CD4-positive, alpha-beta memory T cell (primary cell): ENCODE measurements at regions not wholly inside any gene's neighbourhood (a gene's known extent, or its start where the extent isn't known, plus 50 kb on each side); places are given as distances from the start of the nearest gene placed in this dataset.

Experiments used
- CTCF ChIA-PET: fragments of 350-600 bp; sonication (Branson Sonifier 250); formaldehyde crosslinking; loops from one replicate; lab custom pipeline; 2021; ENCODE audit warnings: inconsistent platforms; ENCODE audit not compliant: partially characterized antibody; lab: Charles Lee
- POLR2A ChIA-PET: fragments of 350-600 bp; sonication (Branson Sonifier 250); formaldehyde crosslinking; loops from one replicate; lab custom pipeline; 2021; ENCODE audit not compliant: partially characterized antibody; lab: Charles Lee
- DNase-seq, 5 donors: peaks; one replicate each; pipeline versions ENCODE4 v3.0.0 to v3.0.0-alpha.2; 2020 to 2022; ENCODE audit warnings: mixed read lengths in 1 of 5
- H3K27ac ChIP-seq: one replicate; pipeline ENCODE4 v1.7.0; 2013; ENCODE audit warnings: low read depth, low read length
- H3K27me3 ChIP-seq: 2 replicates; pipeline ENCODE4 v1.7.0; 2013; ENCODE audit warnings: mild to moderate bottlenecking, low read length, moderate library complexity; ENCODE audit not compliant: insufficient read depth
- H3K36me3 ChIP-seq: 2 replicates; pipeline ENCODE4 v1.7.0; 2013; ENCODE audit warnings: mild to moderate bottlenecking, low read length, moderate library complexity; ENCODE audit not compliant: insufficient read depth
- H3K4me1 ChIP-seq: 2 replicates; pipeline ENCODE4 v1.7.0; 2013; ENCODE audit warnings: mild to moderate bottlenecking, low read length, moderate library complexity; ENCODE audit not compliant: insufficient read depth
- H3K4me3 ChIP-seq, 2 donors: one replicate each; pipeline ENCODE4 v1.7.0; 2013; ENCODE audit warnings: low read length in 2 of 2, mild to moderate bottlenecking in 1 of 2
- H3K9me3 ChIP-seq, 2 donors: one replicate each; pipeline ENCODE4 v1.7.0; 2013; ENCODE audit warnings: low read length in 2 of 2, control low read depth in 1 of 2; ENCODE audit not compliant: control insufficient read depth in 1 of 2
- H3K27ac Mint-ChIP-seq, 7 donors: one replicate each; pipeline ENCODE4 v1.8.0; 2020 to 2021; ENCODE audit warnings: mixed read lengths in 7 of 7, mild to moderate bottlenecking in 6 of 7, inconsistent platforms in 3 of 7, moderate library complexity in 3 of 7
- H3K27me3 Mint-ChIP-seq, 2 donors: one replicate each; pipeline ENCODE4 v1.8.0; 2020 to 2021; ENCODE audit warnings: mixed read lengths in 2 of 2
- H3K36me3 Mint-ChIP-seq, 2 donors: one replicate each; pipeline ENCODE4 v1.8.0; 2020 to 2021; ENCODE audit warnings: mixed read lengths in 2 of 2, inconsistent platforms in 1 of 2, mild to moderate bottlenecking in 1 of 2
- H3K4me1 Mint-ChIP-seq, 4 donors: one replicate each; pipeline ENCODE4 v1.8.0; 2020 to 2021; ENCODE audit warnings: mixed read lengths in 4 of 4, mild to moderate bottlenecking in 1 of 4
- H3K4me3 Mint-ChIP-seq, 8 donors: one replicate each; pipeline ENCODE4 v1.8.0; 2020 to 2021; ENCODE audit warnings: mixed read lengths in 8 of 8, mild to moderate bottlenecking in 7 of 8, moderate library complexity in 6 of 8, inconsistent platforms in 3 of 8
- H3K9me3 Mint-ChIP-seq, 8 donors: one replicate each; pipeline ENCODE4 v1.8.0; 2020 to 2021; ENCODE audit warnings: mixed read lengths in 8 of 8, mild to moderate bottlenecking in 5 of 8, inconsistent platforms in 3 of 8, moderate library complexity in 1 of 8
- intact Hi-C: fragments of 100-400 bp; cut with micrococcal nuclease; formaldehyde crosslinking; loops from one replicate; pipeline ENCODE4 v1.15.1; 2023

- ChIA-PET POLR2A (no interaction called here), CTCF (no interaction called here)
- Histone ChIP-seq H3K4me3 (no peak overlapping the region), H3K27ac (no peak overlapping the region), H3K27me3 (no peaks in the 10 kb centered on the region), H3K4me1 (no peaks in the 10 kb centered on the region), H3K36me3 (no peaks in the 10 kb centered on the region), H3K9me3 (peaks cover 0 to 4% of the 10 kb centered on the region in 2 donors)
- intact Hi-C loops, result no loop called here
- Mint-ChIP-seq H3K27me3 (no peaks in the 10 kb centered on the region), H3K9me3 (peaks cover 5 to 16% (median 7%) of the 10 kb centered on the region in 8 donors), H3K36me3 (no peaks in the 10 kb centered on the region), H3K27ac (no peak overlapping the region), H3K4me1 (no peaks in the 10 kb centered on the region), H3K4me3 (no peak overlapping the region)
- no peak for DNase-seq
Measured at GRCh38 chr3:79926522-79926921, 158.7 kb upstream of the ROBO1 start.

GRCh38 chr3:79922633-79923032 lies 154.8 kb upstream of the ROBO1 start:
- Mint-ChIP-seq H3K4me1 (no peaks in the 10 kb centered on the region), H3K27me3 (no peaks in the 10 kb centered on the region), H3K36me3 (no peaks in the 10 kb centered on the region), H3K27ac (no peak overlapping the region), H3K9me3 (peaks cover under 1 to 13% (median 8%) of the 10 kb centered on the region in 8 donors), H3K4me3 (no peak overlapping the region)
- Histone ChIP-seq H3K9me3 (peaks cover 0 to 4% of the 10 kb centered on the region in 2 donors), H3K4me1 (no peaks in the 10 kb centered on the region), H3K27me3 (no peaks in the 10 kb centered on the region), H3K4me3 (no peak overlapping the region), H3K36me3 (no peaks in the 10 kb centered on the region), H3K27ac (no peak overlapping the region)
- CTCF ChIA-PET, result no interaction called here
- no peak for DNase-seq
- POLR2A ChIA-PET, result no interaction called here
- intact Hi-C loops, result loop anchor here (5.0 kb wide), 1 partner anchor 685 kb away; no protein-coding TSS in a partner anchor

- ChIA-PET CTCF (no interaction called here), POLR2A (no interaction called here)
- no peaks in the 10 kb centered on the region for H3K36me3 Mint-ChIP-seq
- no peaks in the 10 kb centered on the region for H3K4me1 Mint-ChIP-seq
- no peak for DNase-seq
- intact Hi-C loops, result no loop called here
- H3K9me3 Mint-ChIP-seq, result peaks cover 4 to 16% (median 9%) of the 10 kb centered on the region in 8 donors
- H3K4me3 Mint-ChIP-seq, result no peak overlapping the region
- Histone ChIP-seq H3K27me3 (no peaks in the 10 kb centered on the region), H3K4me1 (no peaks in the 10 kb centered on the region), H3K9me3 (peaks cover 0 to 4% of the 10 kb centered on the region in 2 donors), H3K27ac (no peak overlapping the region), H3K36me3 (no peaks in the 10 kb centered on the region), H3K4me3 (no peak overlapping the region)
- H3K27ac Mint-ChIP-seq, result no peak overlapping the region
- no peaks in the 10 kb centered on the region for H3K27me3 Mint-ChIP-seq
Measured at GRCh38 chr3:79917561-79917960, 149.8 kb upstream of the ROBO1 start.

GRCh38 chr3:79910337-79910736 lies 142.5 kb upstream of the ROBO1 start:
- no peaks in the 10 kb centered on the region for H3K27me3 ChIP-seq
- no peaks in the 10 kb centered on the region for H3K4me1 ChIP-seq
- peak overlapping the region in 1 of 7 donors; percentile 46 for H3K27ac Mint-ChIP-seq
- no peaks in the 10 kb centered on the region for H3K36me3 Mint-ChIP-seq
- ChIA-PET POLR2A (no interaction called here), CTCF (no interaction called here)
- no peak overlapping the region for H3K4me3 Mint-ChIP-seq
- no peaks in the 10 kb centered on the region for H3K9me3 ChIP-seq
- H3K4me3 ChIP-seq, result no peak overlapping the region
- no peak overlapping the region for H3K27ac ChIP-seq
- peaks cover 0 to under 1% of the 10 kb centered on the region in 2 donors for H3K27me3 Mint-ChIP-seq
- H3K9me3 Mint-ChIP-seq, result peaks cover under 1 to 23% (median 6%) of the 10 kb centered on the region in 8 donors
- intact Hi-C loops, result no loop called here
- no peak for DNase-seq
- H3K4me1 Mint-ChIP-seq, result no peaks in the 10 kb centered on the region
- H3K36me3 ChIP-seq, result no peaks in the 10 kb centered on the region

GRCh38 chr3:79906106-79906505 lies 138.3 kb upstream of the ROBO1 start:
- H3K4me3 Mint-ChIP-seq, result no peak overlapping the region
- H3K36me3 ChIP-seq, result no peaks in the 10 kb centered on the region
- no peak overlapping the region for H3K27ac ChIP-seq
- CTCF ChIA-PET, result no interaction called here
- peaks cover 0 to 15% (median 7%) of the 10 kb centered on the region in 8 donors for H3K9me3 Mint-ChIP-seq
- H3K27me3 Mint-ChIP-seq, result peaks cover 0 to 1% of the 10 kb centered on the region in 2 donors
- H3K36me3 Mint-ChIP-seq, result no peaks in the 10 kb centered on the region
- no peak overlapping the region for H3K4me3 ChIP-seq
- H3K27me3 ChIP-seq, result no peaks in the 10 kb centered on the region
- DNase-seq, result no peak
- POLR2A ChIA-PET, result no interaction called here
- H3K4me1 Mint-ChIP-seq, result no peaks in the 10 kb centered on the region
- no peaks in the 10 kb centered on the region for H3K4me1 ChIP-seq
- H3K27ac Mint-ChIP-seq, result no peak overlapping the region
- intact Hi-C loops, result no loop called here
- no peaks in the 10 kb centered on the region for H3K9me3 ChIP-seq

GRCh38 chr3:79902151-79902550 lies 134.4 kb upstream of the ROBO1 start:
- Mint-ChIP-seq H3K27me3 (peaks cover 0 to 1% of the 10 kb centered on the region in 2 donors), H3K36me3 (no peaks in the 10 kb centered on the region), H3K9me3 (peaks cover 0 to 17% (median 6%) of the 10 kb centered on the region in 8 donors), H3K4me1 (no peaks in the 10 kb centered on the region), H3K4me3 (no peak overlapping the region), H3K27ac (no peak overlapping the region)
- Histone ChIP-seq H3K4me1 (no peaks in the 10 kb centered on the region), H3K36me3 (no peaks in the 10 kb centered on the region), H3K4me3 (no peak overlapping the region), H3K27me3 (no peaks in the 10 kb centered on the region), H3K27ac (no peak overlapping the region), H3K9me3 (no peaks in the 10 kb centered on the region)
- ChIA-PET POLR2A (no interaction called here), CTCF (no interaction called here)
- no peak for DNase-seq
- intact Hi-C loops, result no loop called here

GRCh38 chr3:79898907-79899306 lies 131.1 kb upstream of the ROBO1 start:
- Histone ChIP-seq H3K9me3 (no peaks in the 10 kb centered on the region), H3K4me1 (no peaks in the 10 kb centered on the region), H3K4me3 (no peak overlapping the region), H3K27ac (no peak overlapping the region), H3K36me3 (no peaks in the 10 kb centered on the region), H3K27me3 (no peaks in the 10 kb centered on the region)
- Mint-ChIP-seq H3K27me3 (no peaks in the 10 kb centered on the region), H3K4me1 (no peaks in the 10 kb centered on the region), H3K4me3 (no peak overlapping the region), H3K36me3 (no peaks in the 10 kb centered on the region), H3K9me3 (peaks cover 0 to 10% (median 4%) of the 10 kb centered on the region in 8 donors), H3K27ac (no peak overlapping the region)
- no peak for DNase-seq
- CTCF ChIA-PET, result no interaction called here
- intact Hi-C loops, result no loop called here
- POLR2A ChIA-PET, result no interaction called here

GRCh38 chr3:79896086-79896485 lies 128.3 kb upstream of the ROBO1 start:
- intact Hi-C loops, result no loop called here
- no peaks in the 10 kb centered on the region for H3K9me3 ChIP-seq
- Mint-ChIP-seq H3K4me1 (no peaks in the 10 kb centered on the region), H3K4me3 (no peak overlapping the region), H3K27me3 (no peaks in the 10 kb centered on the region), H3K9me3 (peaks cover 0 to 13% (median 4%) of the 10 kb centered on the region in 8 donors), H3K27ac (no peak overlapping the region), H3K36me3 (no peaks in the 10 kb centered on the region)
- CTCF ChIA-PET, result no interaction called here
- POLR2A ChIA-PET, result no interaction called here
- H3K4me3 ChIP-seq, result no peak overlapping the region
- H3K4me1 ChIP-seq, result no peaks in the 10 kb centered on the region
- no peaks in the 10 kb centered on the region for H3K27me3 ChIP-seq
- no peak overlapping the region for H3K27ac ChIP-seq
- H3K36me3 ChIP-seq, result no peaks in the 10 kb centered on the region
- DNase-seq, result no peak
